Stimulated activated naive CD4-positive, alpha-beta T cell (primary cell): ENCODE measurements at regions not wholly inside any gene's neighbourhood (a gene's known extent, or its start where the extent isn't known, plus 50 kb on each side); places are given as distances from the start of the nearest gene placed in this dataset.
"Not testable (repeated sequence)": the region's sequence is repeated elsewhere in the genome, so short reads cannot be mapped to it uniquely, and the experiment has no call there.

Experiments used
- DNase-seq, 6 experiments: peaks; one replicate each; lab custom pipeline; 2025; lab: John Stamatoyannopoulos, UW

- DNase-seq: no peak
Measured at GRCh38 chr15:25067725-25068309, 113.0 kb downstream of the SNRPN start.

GRCh38 chr15:25068696-25069095 is 113.9 kb downstream of the SNRPN start:
- no peak for DNase-seq

- DNase-seq: no peak
Measured at GRCh38 chr15:25070353-25070963, 115.7 kb downstream of the SNRPN start.

- no peak for DNase-seq
Measured at GRCh38 chr15:25072857-25073476, 118.2 kb downstream of the SNRPN start.

GRCh38 chr15:25087137-25087536 is 132.3 kb downstream of the SNRPN start:
- DNase-seq: no peak

GRCh38 chr15:25088261-25088790 is 133.5 kb downstream of the SNRPN start:
- no peak for DNase-seq

GRCh38 chr15:25089577-25089976 is 134.8 kb downstream of the SNRPN start:
- no peak for DNase-seq

- no peak for DNase-seq
Measured at GRCh38 chr15:25090073-25090733, 135.4 kb downstream of the SNRPN start.

GRCh38 chr15:25091421-25092158 is 136.8 kb downstream of the SNRPN start:
- no peak for DNase-seq

GRCh38 chr15:25092661-25093060 is 137.9 kb downstream of the SNRPN start:
- no peak for DNase-seq

GRCh38 chr15:25093455-25094029 is 138.8 kb downstream of the SNRPN start:
- DNase-seq: no peak

GRCh38 chr15:25094066-25094465 is 139.3 kb downstream of the SNRPN start:
- no peak for DNase-seq

GRCh38 chr15:25094519-25094918 is 139.7 kb downstream of the SNRPN start:
- DNase-seq: no peak

GRCh38 chr15:25095179-25095578 is 140.4 kb downstream of the SNRPN start:
- DNase-seq: no peak

- DNase-seq: not testable (repeated sequence)
Measured at GRCh38 chr15:25099966-25100365, 145.2 kb downstream of the SNRPN start.

GRCh38 chr15:25106209-25106608 is 151.4 kb downstream of the SNRPN start:
- DNase-seq: no peak

GRCh38 chr15:25133804-25134203 is 179.0 kb downstream of the SNRPN start:
- no peak for DNase-seq

- no peak for DNase-seq
Measured at GRCh38 chr15:25134546-25134945, 179.8 kb downstream of the SNRPN start.

GRCh38 chr15:25136119-25136518 is 181.3 kb downstream of the SNRPN start:
- DNase-seq: no peak

GRCh38 chr15:25137013-25137412 is 182.2 kb downstream of the SNRPN start:
- DNase-seq: no peak

GRCh38 chr15:25169318-25169717 is 214.5 kb downstream of the SNRPN start:
- no peak for DNase-seq
